SK-N-SH treated with all-trans-retinoic acid at 6 μM for 48 hours (cell line): ENCODE measurements at regions not wholly inside any gene's neighbourhood (a gene's known extent, or its start where the extent isn't known, plus 50 kb on each side); places are given as distances from the start of the nearest gene placed in this dataset.
"Not testable (repeated sequence)": the region's sequence is repeated elsewhere in the genome, so short reads cannot be mapped to it uniquely, and the experiment has no call there.

Experiments used
- ATAC-seq: fragments of 200-7000 bp; cut with Tn5 transposase; 3 replicates; pipeline ENCODE4 v1.9.1; 2020; ENCODE audit warnings: mild to moderate bottlenecking, moderate library complexity
- BACH2 ChIP-seq: fragments of 250-450 bp; sonication (Bioruptor Pico); IDR thresholded peaks from 2 replicates; pipeline ENCODE4 v1.9.0; 2021; ENCODE audit warnings: mild to moderate bottlenecking, borderline replicate concordance
- CREB5 ChIP-seq: fragments of 250-450 bp; sonication (Bioruptor Pico); IDR thresholded peaks from 2 replicates; pipeline ENCODE4 v1.5.1; 2020; ENCODE audit warnings: low read depth, mild to moderate bottlenecking, moderate library complexity
- ESRRG ChIP-seq: fragments of 250-450 bp; sonication (Bioruptor Pico); IDR thresholded peaks from 2 replicates; pipeline ENCODE4 v1.6.1; 2021; ENCODE audit warnings: mild to moderate bottlenecking
- GLIS3 ChIP-seq: fragments of 250-450 bp; sonication (Bioruptor Pico); IDR thresholded peaks from 2 replicates; pipeline ENCODE4 v1.5.0; 2020; ENCODE audit warnings: mild to moderate bottlenecking, moderate library complexity
- ISL1 ChIP-seq: fragments of 250-450 bp; sonication (Bioruptor Pico); IDR thresholded peaks from 2 replicates; pipeline ENCODE4 v2.1.2; 2022; ENCODE audit warnings: mild to moderate bottlenecking, moderate library complexity
- PPARA ChIP-seq: fragments of 250-450 bp; sonication (Bioruptor Pico); IDR thresholded peaks from 2 replicates; pipeline ENCODE4 v1.5.0; 2020; ENCODE audit warnings: mild to moderate bottlenecking, borderline replicate concordance
- RARB ChIP-seq: fragments of 250-450 bp; sonication (Bioruptor Pico); IDR thresholded peaks from 2 replicates; pipeline ENCODE4 v1.8.0; 2021; ENCODE audit warnings: mild to moderate bottlenecking, moderate library complexity
- SNAI2 ChIP-seq: fragments of 250-450 bp; sonication (Bioruptor Pico); IDR thresholded peaks from 2 replicates; pipeline ENCODE4 v1.5.0; 2020; ENCODE audit warnings: mild to moderate bottlenecking, moderate library complexity
- TCF4 ChIP-seq: fragments of 250-450 bp; sonication (Bioruptor Pico); IDR thresholded peaks from 2 replicates; pipeline ENCODE4 v1.8.0; 2021; ENCODE audit warnings: mild to moderate bottlenecking, moderate library complexity, borderline replicate concordance
- ZC3H10 ChIP-seq: fragments of 250-450 bp; sonication (Bioruptor Pico); IDR thresholded peaks from 2 replicates; pipeline ENCODE4 v1.5.1; 2021; ENCODE audit warnings: mild to moderate bottlenecking, moderate library complexity
- ZFP3 ChIP-seq: fragments of 250-450 bp; sonication (Bioruptor Pico); IDR thresholded peaks from 2 replicates; pipeline ENCODE4 v1.5.0; 2020; ENCODE audit warnings: mild to moderate bottlenecking, moderate library complexity
- ZFP30 ChIP-seq: fragments of 450-650 bp; formaldehyde crosslinking; IDR thresholded peaks from 2 replicates; pipeline ENCODE4 v1.5.0; 2022; ENCODE audit warnings: mild to moderate bottlenecking, moderate library complexity
- ZNF565 ChIP-seq: fragments of 450-650 bp; formaldehyde crosslinking; conservative IDR thresholded peaks from 2 replicates; pipeline ENCODE4 v1.5.0; 2020; ENCODE audit warnings: low read depth, mild to moderate bottlenecking, moderate library complexity
- ZNF70 ChIP-seq: fragments of 450-650 bp; formaldehyde crosslinking; IDR thresholded peaks from 2 replicates; pipeline ENCODE4 v1.5.0; 2020; ENCODE audit warnings: mild to moderate bottlenecking, moderate library complexity
- ZNF8 ChIP-seq: fragments of 450-650 bp; formaldehyde crosslinking; IDR thresholded peaks from 2 replicates; pipeline ENCODE4 v1.5.0; 2020; ENCODE audit warnings: mild to moderate bottlenecking, moderate library complexity
- TF ChIP-seq, protein P1 (sequence below): fragments of 250-450 bp; sonication (Bioruptor Pico); IDR thresholded peaks from 2 replicates; pipeline ENCODE4 v1.5.0; 2020; ENCODE audit warnings: mild to moderate bottlenecking, moderate library complexity
- TF ChIP-seq, protein P2 (sequence below): fragments of 250-450 bp; sonication (Bioruptor Pico); IDR thresholded peaks from 2 replicates; pipeline ENCODE4 v1.8.0; 2020; ENCODE audit warnings: mild to moderate bottlenecking, moderate library complexity, borderline replicate concordance
- TF ChIP-seq, protein P3 (sequence below): fragments of 250-450 bp; sonication (Bioruptor Pico); IDR thresholded peaks from 2 replicates; pipeline ENCODE4 v1.5.1; 2021; ENCODE audit warnings: mild to moderate bottlenecking, moderate library complexity
- TF ChIP-seq, protein P4 (sequence below): fragments of 250-450 bp; sonication (Bioruptor Pico); IDR thresholded peaks from 2 replicates; pipeline ENCODE4 v1.8.0; 2021; ENCODE audit warnings: low read depth, mild to moderate bottlenecking, moderate library complexity, borderline replicate concordance

DNA sequence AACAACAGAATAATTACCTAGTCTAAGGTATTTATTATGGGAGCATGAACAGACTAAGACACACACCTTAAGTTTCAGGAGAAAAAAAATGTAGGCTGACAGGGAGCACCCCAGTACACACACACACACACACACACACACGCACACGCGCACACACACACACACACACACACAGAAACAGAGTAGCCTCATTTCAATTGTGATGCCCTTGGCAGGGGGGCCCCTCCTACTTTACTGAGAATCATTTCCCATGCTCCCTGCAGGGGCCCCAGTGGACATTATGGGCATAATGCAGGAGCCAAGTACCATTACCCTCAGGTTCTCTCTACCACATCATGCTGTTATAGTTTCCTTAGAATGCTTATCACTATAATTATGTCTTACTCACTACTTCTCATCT lies 104.9 kb downstream of the CDC7 start:
- ATAC-seq: no peak
- no peak for TF ChIP-seq ZFP3 (CRISPR knock-in tag)
- TF ChIP-seq ZNF565 (CRISPR knock-in tag): no peak
- TF ChIP-seq ZFP30: no peak
- TF ChIP-seq, protein P1, sequence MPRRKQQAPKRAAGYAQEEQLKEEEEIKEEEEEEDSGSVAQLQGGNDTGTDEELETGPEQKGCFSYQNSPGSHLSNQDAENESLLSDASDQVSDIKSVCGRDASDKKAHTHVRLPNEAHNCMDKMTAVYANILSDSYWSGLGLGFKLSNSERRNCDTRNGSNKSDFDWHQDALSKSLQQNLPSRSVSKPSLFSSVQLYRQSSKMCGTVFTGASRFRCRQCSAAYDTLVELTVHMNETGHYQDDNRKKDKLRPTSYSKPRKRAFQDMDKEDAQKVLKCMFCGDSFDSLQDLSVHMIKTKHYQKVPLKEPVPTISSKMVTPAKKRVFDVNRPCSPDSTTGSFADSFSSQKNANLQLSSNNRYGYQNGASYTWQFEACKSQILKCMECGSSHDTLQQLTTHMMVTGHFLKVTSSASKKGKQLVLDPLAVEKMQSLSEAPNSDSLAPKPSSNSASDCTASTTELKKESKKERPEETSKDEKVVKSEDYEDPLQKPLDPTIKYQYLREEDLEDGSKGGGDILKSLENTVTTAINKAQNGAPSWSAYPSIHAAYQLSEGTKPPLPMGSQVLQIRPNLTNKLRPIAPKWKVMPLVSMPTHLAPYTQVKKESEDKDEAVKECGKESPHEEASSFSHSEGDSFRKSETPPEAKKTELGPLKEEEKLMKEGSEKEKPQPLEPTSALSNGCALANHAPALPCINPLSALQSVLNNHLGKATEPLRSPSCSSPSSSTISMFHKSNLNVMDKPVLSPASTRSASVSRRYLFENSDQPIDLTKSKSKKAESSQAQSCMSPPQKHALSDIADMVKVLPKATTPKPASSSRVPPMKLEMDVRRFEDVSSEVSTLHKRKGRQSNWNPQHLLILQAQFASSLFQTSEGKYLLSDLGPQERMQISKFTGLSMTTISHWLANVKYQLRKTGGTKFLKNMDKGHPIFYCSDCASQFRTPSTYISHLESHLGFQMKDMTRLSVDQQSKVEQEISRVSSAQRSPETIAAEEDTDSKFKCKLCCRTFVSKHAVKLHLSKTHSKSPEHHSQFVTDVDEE: no peak
- TF ChIP-seq CREB5 (CRISPR knock-in tag): no peak

DNA sequence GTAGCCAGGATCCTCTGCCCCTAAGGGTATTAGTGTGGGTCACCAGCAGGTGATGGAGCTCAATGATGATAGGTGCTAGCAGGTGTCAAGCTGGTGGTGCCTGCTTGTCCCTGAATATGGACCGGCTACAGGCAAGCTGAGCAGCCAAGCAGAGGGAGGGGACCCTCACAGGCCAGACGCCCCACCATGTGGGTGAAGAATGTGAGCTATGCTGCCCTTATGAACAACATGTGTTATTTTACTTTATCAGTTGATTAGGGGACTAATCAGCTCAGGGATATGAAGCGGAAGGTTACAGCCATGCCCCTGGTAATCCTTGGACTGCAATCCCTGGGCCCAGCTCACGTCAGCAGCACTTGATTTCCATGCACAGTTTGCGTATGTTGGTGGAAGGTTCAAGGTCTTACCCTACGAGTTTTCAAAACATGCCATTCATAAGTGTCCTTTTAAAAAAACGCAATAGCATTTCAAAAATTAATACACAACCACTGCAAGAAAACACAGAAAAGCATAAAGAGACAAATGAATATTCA lies 106.0 kb downstream of the CDC7 start:
- no peak for ATAC-seq

DNA sequence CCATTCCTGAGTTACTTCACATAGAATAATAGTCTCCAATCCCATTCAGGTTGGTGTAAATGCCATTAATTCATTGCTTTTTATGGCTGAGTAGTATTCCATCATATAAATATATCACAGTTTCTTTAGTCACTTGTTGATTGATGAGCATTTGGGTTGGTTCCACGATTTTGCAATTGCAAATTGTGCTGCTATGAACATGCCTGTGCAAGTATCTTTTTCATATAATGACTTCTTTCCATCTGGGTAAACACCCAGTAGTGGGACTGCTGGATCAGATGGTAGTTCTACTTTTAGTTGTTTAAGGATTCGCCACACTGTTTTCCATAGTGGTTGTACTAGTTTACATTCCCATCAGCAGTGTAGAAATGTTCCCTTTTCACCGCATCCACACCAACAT lies 107.0 kb downstream of the CDC7 start:
- ATAC-seq: not testable (repeated sequence)

More for the DNA sequence above, 106.0 kb downstream of the CDC7 start:
- TF ChIP-seq ESRRG (CRISPR knock-in tag): no peak
- TF ChIP-seq PPARA (CRISPR knock-in tag): no peak
- no peak for TF ChIP-seq ZNF70 (CRISPR knock-in tag)
- TF ChIP-seq GLIS3 (CRISPR knock-in tag): no peak
- TF ChIP-seq ISL1 (CRISPR knock-in tag): no peak
- TF ChIP-seq ZC3H10: no peak
- no peak for TF ChIP-seq ZNF8
- TF ChIP-seq RARB: no peak
- TF ChIP-seq ZFP30: no peak
- TF ChIP-seq, protein P2, sequence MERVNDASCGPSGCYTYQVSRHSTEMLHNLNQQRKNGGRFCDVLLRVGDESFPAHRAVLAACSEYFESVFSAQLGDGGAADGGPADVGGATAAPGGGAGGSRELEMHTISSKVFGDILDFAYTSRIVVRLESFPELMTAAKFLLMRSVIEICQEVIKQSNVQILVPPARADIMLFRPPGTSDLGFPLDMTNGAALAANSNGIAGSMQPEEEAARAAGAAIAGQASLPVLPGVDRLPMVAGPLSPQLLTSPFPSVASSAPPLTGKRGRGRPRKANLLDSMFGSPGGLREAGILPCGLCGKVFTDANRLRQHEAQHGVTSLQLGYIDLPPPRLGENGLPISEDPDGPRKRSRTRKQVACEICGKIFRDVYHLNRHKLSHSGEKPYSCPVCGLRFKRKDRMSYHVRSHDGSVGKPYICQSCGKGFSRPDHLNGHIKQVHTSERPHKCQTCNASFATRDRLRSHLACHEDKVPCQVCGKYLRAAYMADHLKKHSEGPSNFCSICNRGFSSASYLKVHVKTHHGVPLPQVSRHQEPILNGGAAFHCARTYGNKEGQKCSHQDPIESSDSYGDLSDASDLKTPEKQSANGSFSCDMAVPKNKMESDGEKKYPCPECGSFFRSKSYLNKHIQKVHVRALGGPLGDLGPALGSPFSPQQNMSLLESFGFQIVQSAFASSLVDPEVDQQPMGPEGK (CRISPR knock-in tag): no peak

DNA sequence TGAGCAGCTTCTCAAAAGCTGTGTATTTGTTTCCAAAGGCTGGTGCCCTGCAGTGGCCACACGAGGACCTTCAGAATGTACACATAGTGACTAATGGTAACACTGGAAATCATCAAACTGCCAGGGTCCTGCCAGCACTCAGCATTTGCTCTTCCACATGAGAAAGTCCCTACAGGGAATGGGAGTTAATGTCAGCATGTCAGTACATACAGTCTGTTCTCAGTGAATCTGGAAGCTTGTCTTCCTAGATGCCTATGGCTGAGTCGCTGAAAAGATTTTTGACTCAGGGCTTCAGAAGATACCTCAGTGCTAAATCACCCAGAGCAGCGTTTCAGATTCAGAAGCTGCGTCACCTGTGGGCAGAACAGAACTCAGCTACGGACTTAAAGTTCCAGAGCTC lies 108.2 kb downstream of the CDC7 start:
- ATAC-seq: no peak
- TF ChIP-seq, protein P1: no peak
- TF ChIP-seq ESRRG (CRISPR knock-in tag) (no peak), CREB5 (CRISPR knock-in tag) (no peak), GLIS3 (CRISPR knock-in tag) (no peak), ZC3H10 (no peak), SNAI2 (no peak), PPARA (CRISPR knock-in tag) (no peak), BACH2 (CRISPR knock-in tag) (no peak), ZNF565 (CRISPR knock-in tag) (no peak), TCF4 (no peak)
- TF ChIP-seq, protein P3, sequence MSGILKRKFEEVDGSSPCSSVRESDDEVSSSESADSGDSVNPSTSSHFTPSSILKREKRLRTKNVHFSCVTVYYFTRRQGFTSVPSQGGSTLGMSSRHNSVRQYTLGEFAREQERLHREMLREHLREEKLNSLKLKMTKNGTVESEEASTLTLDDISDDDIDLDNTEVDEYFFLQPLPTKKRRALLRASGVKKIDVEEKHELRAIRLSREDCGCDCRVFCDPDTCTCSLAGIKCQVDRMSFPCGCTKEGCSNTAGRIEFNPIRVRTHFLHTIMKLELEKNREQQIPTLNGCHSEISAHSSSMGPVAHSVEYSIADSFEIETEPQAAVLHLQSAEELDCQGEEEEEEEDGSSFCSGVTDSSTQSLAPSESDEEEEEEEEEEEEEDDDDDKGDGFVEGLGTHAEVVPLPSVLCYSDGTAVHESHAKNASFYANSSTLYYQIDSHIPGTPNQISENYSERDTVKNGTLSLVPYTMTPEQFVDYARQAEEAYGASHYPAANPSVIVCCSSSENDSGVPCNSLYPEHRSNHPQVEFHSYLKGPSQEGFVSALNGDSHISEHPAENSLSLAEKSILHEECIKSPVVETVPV (CRISPR knock-in tag): no peak
- TF ChIP-seq, protein P4, sequence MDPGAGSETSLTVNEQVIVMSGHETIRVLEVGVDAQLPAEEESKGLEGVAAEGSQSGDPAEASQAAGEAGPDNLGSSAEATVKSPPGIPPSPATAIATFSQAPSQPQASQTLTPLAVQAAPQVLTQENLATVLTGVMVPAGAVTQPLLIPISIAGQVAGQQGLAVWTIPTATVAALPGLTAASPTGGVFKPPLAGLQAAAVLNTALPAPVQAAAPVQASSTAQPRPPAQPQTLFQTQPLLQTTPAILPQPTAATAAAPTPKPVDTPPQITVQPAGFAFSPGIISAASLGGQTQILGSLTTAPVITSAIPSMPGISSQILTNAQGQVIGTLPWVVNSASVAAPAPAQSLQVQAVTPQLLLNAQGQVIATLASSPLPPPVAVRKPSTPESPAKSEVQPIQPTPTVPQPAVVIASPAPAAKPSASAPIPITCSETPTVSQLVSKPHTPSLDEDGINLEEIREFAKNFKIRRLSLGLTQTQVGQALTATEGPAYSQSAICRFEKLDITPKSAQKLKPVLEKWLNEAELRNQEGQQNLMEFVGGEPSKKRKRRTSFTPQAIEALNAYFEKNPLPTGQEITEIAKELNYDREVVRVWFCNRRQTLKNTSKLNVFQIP (CRISPR knock-in tag): no peak
